Subcutaneous abdominal adipose tissue (tissue), 5 donors: ENCODE measurements at regions not wholly inside any gene's neighbourhood (a gene's known extent, or its start where the extent isn't known, plus 50 kb on each side); places are given as distances from the start of the nearest gene placed in this dataset.

Source experiments
- H3K27ac ChIP-seq: one replicate; pipeline ENCODE4 v1.7.0; 2013; ENCODE audit warnings: low read depth, mild to moderate bottlenecking, inconsistent platforms, low read length, moderate library complexity
- H3K27me3 ChIP-seq, 5 donors: one replicate each; pipeline ENCODE4 v1.7.0; 2013; ENCODE audit warnings: low read length in 5 of 5, inconsistent platforms in 1 of 5; ENCODE audit not compliant: control insufficient read depth in 5 of 5, insufficient read depth in 4 of 5
- H3K36me3 ChIP-seq, 5 donors: one replicate each; pipeline ENCODE4 v1.7.0; 2013; ENCODE audit warnings: low read length in 5 of 5; ENCODE audit not compliant: control insufficient read depth in 5 of 5, insufficient read depth in 5 of 5
- H3K4me1 ChIP-seq, 5 donors: one replicate each; pipeline ENCODE4 v1.7.0; 2013; ENCODE audit warnings: low read length in 5 of 5, mild to moderate bottlenecking in 3 of 5, moderate library complexity in 1 of 5; ENCODE audit not compliant: control insufficient read depth in 5 of 5, insufficient read depth in 5 of 5
- H3K4me3 ChIP-seq, 5 donors: one replicate each; pipeline ENCODE4 v1.7.0; 2013; ENCODE audit warnings: low read length in 5 of 5, low read depth in 1 of 5
- H3K9ac ChIP-seq, 5 donors: one replicate each; pipeline ENCODE4 v1.7.0; 2013; ENCODE audit warnings: low read length in 5 of 5, mild to moderate bottlenecking in 4 of 5, moderate library complexity in 3 of 5
- H3K9me3 ChIP-seq, 5 donors: one replicate each; pipeline ENCODE4 v1.7.0; 2013; ENCODE audit warnings: low read length in 5 of 5; ENCODE audit not compliant: control insufficient read depth in 5 of 5
- donor health status: healthy.
- donor health status: healthy.
- donor health status: healthy.
- donor health status: healthy.
- donor health status: healthy.

GRCh38 chr10:76736815-76737618, 900.6 kb downstream of the KCNMA1 start:
- Histone ChIP-seq H3K4me1 (peaks cover 0 to 6% (median 0%) of the 10 kb centered on the region in 5 donors), H3K9ac (no peak overlapping the region), H3K4me3 (no peak overlapping the region), H3K9me3 (no peaks in the 10 kb centered on the region), H3K27me3 (no peaks in the 10 kb centered on the region), H3K36me3 (no peaks in the 10 kb centered on the region), H3K27ac (no peak overlapping the region)

GRCh38 chr10:76736392-76736791, 901.2 kb downstream of the KCNMA1 start:
- Histone ChIP-seq H3K27me3 (no peaks in the 10 kb centered on the region), H3K4me1 (peaks cover 0 to 6% (median 0%) of the 10 kb centered on the region in 5 donors), H3K4me3 (no peak overlapping the region), H3K36me3 (no peaks in the 10 kb centered on the region), H3K27ac (no peak overlapping the region), H3K9me3 (no peaks in the 10 kb centered on the region), H3K9ac (no peak overlapping the region)

GRCh38 chr10:76735866-76736265, 901.7 kb downstream of the KCNMA1 start:
- H3K9ac ChIP-seq: no peak overlapping the region
- H3K4me1 ChIP-seq: peaks cover 0 to 6% (median 0%) of the 10 kb centered on the region in 5 donors

GRCh38 chr10:76733441-76733936, 904.1 kb downstream of the KCNMA1 start:
- H3K4me1 ChIP-seq: no peaks in the 10 kb centered on the region
- no peak overlapping the region for H3K4me3 ChIP-seq
- peaks cover 0 to 6% (median 0%) of the 10 kb centered on the region in 5 donors for H3K9me3 ChIP-seq
- no peak overlapping the region for H3K9ac ChIP-seq
- H3K27ac ChIP-seq: no peak overlapping the region
- H3K27me3 ChIP-seq: no peaks in the 10 kb centered on the region
- no peaks in the 10 kb centered on the region for H3K36me3 ChIP-seq

More at GRCh38 chr10:76735866-76736265, 901.7 kb downstream of the KCNMA1 start:
- Histone ChIP-seq H3K27me3 (no peaks in the 10 kb centered on the region), H3K9me3 (peaks cover 0 to 3% (median 0%) of the 10 kb centered on the region in 5 donors), H3K4me3 (no peak overlapping the region), H3K36me3 (no peaks in the 10 kb centered on the region), H3K27ac (no peak overlapping the region)

GRCh38 chr10:76732306-76732705, 905.3 kb downstream of the KCNMA1 start:
- Histone ChIP-seq H3K9me3 (peaks cover 0 to 6% (median 0%) of the 10 kb centered on the region in 5 donors), H3K27me3 (no peaks in the 10 kb centered on the region)

GRCh38 chr10:76729841-76730487, 907.6 kb downstream of the KCNMA1 start:
- H3K36me3 ChIP-seq: no peaks in the 10 kb centered on the region
- no peak overlapping the region for H3K27ac ChIP-seq
- no peak overlapping the region for H3K4me3 ChIP-seq
- no peaks in the 10 kb centered on the region for H3K27me3 ChIP-seq
- H3K9ac ChIP-seq: no peak overlapping the region
- peaks cover 0 to 6% (median 0%) of the 10 kb centered on the region in 5 donors for H3K9me3 ChIP-seq
- H3K4me1 ChIP-seq: no peaks in the 10 kb centered on the region

More at GRCh38 chr10:76732306-76732705, 905.3 kb downstream of the KCNMA1 start:
- no peak overlapping the region for H3K9ac ChIP-seq
- H3K27ac ChIP-seq: no peak overlapping the region
- no peak overlapping the region for H3K4me3 ChIP-seq
- no peaks in the 10 kb centered on the region for H3K36me3 ChIP-seq
- H3K4me1 ChIP-seq: no peaks in the 10 kb centered on the region

GRCh38 chr10:76729346-76729745, 908.3 kb downstream of the KCNMA1 start:
- H3K9ac ChIP-seq: no peak overlapping the region
- peaks cover 0 to 6% (median 0%) of the 10 kb centered on the region in 5 donors for H3K9me3 ChIP-seq
- H3K4me1 ChIP-seq: no peaks in the 10 kb centered on the region
- no peaks in the 10 kb centered on the region for H3K27me3 ChIP-seq
- H3K36me3 ChIP-seq: no peaks in the 10 kb centered on the region
- H3K4me3 ChIP-seq: no peak overlapping the region
- no peak overlapping the region for H3K27ac ChIP-seq

- no peak overlapping the region for H3K9ac ChIP-seq
- H3K27ac ChIP-seq: no peak overlapping the region
- no peaks in the 10 kb centered on the region for H3K27me3 ChIP-seq
- H3K4me3 ChIP-seq: no peak overlapping the region
- peaks cover 0 to 6% (median 0%) of the 10 kb centered on the region in 5 donors for H3K9me3 ChIP-seq
- H3K36me3 ChIP-seq: no peaks in the 10 kb centered on the region
- H3K4me1 ChIP-seq: no peaks in the 10 kb centered on the region
These were observed 910.6 kb downstream of the KCNMA1 start for GRCh38 chr10:76727038-76727437.

GRCh38 chr10:76723844-76724243, 913.8 kb downstream of the KCNMA1 start:
- H3K27me3 ChIP-seq: no peaks in the 10 kb centered on the region
- H3K9ac ChIP-seq: no peak overlapping the region
- no peaks in the 10 kb centered on the region for H3K4me1 ChIP-seq
- H3K36me3 ChIP-seq: no peaks in the 10 kb centered on the region
- H3K27ac ChIP-seq: no peak overlapping the region
- no peaks in the 10 kb centered on the region for H3K9me3 ChIP-seq
- H3K4me3 ChIP-seq: no peak overlapping the region

- H3K27ac ChIP-seq: no peak overlapping the region
- H3K4me3 ChIP-seq: no peak overlapping the region
- no peaks in the 10 kb centered on the region for H3K27me3 ChIP-seq
- H3K9me3 ChIP-seq: no peaks in the 10 kb centered on the region
- H3K4me1 ChIP-seq: no peaks in the 10 kb centered on the region
- no peak overlapping the region for H3K9ac ChIP-seq
- H3K36me3 ChIP-seq: no peaks in the 10 kb centered on the region
These were observed 915.6 kb downstream of the KCNMA1 start for GRCh38 chr10:76721891-76722505.
